Fibroblast of pulmonary artery (primary cell): ENCODE measurements at regions not wholly inside any gene's neighbourhood (a gene's known extent, or its start where the extent isn't known, plus 50 kb on each side); places are given as distances from the start of the nearest gene placed in this dataset.

ENCODE experiments used
- DNase-seq: peaks from one replicate; pipeline ENCODE4 v3.0.0-alpha.2; 2010; ENCODE audit warnings: low read depth
- H3K4me3 ChIP-seq: replicated peaks from 2 replicates; pipeline ENCODE4 v1.5.1; 2011; ENCODE audit warnings: low read depth, mild to moderate bottlenecking, control low read depth, low read length, moderate library complexity
- CTCF ChIP-seq: IDR thresholded peaks from 2 replicates; pipeline ENCODE4 v1.5.1; 2011; ENCODE audit warnings: mild to moderate bottlenecking, control low read depth, low read length, inconsistent platforms; ENCODE audit errors: missing control alignments

- H3K4me3 ChIP-seq = no peak overlapping the region
- no peak for TF ChIP-seq CTCF
- no peak for DNase-seq
Measured at GRCh38 chr4:57331959-57332358, 221.8 kb upstream of the IGFBP7 start.

GRCh38 chr4:57329279-57329678, 219.1 kb upstream of the IGFBP7 start:
- no peak for TF ChIP-seq CTCF
- no peak for DNase-seq
- no peak overlapping the region for H3K4me3 ChIP-seq

- no peak for TF ChIP-seq CTCF
- no peak overlapping the region for H3K4me3 ChIP-seq
Measured at GRCh38 chr4:57324673-57325307, 214.6 kb upstream of the IGFBP7 start.

GRCh38 chr4:57320849-57321248, 210.7 kb upstream of the IGFBP7 start:
- DNase-seq = no peak
- TF ChIP-seq CTCF = no peak
- H3K4me3 ChIP-seq = no peak overlapping the region

More at GRCh38 chr4:57324673-57325307, 214.6 kb upstream of the IGFBP7 start:
- no peak for DNase-seq

GRCh38 chr4:57320217-57320616, 210.0 kb upstream of the IGFBP7 start:
- no peak overlapping the region for H3K4me3 ChIP-seq
- TF ChIP-seq CTCF = no peak
- DNase-seq = no peak

GRCh38 chr4:57318703-57319102, 208.5 kb upstream of the IGFBP7 start:
- DNase-seq = no peak
- no peak overlapping the region for H3K4me3 ChIP-seq
- no peak for TF ChIP-seq CTCF

- TF ChIP-seq CTCF = no peak
- DNase-seq = no peak
- H3K4me3 ChIP-seq = no peak overlapping the region
Measured at GRCh38 chr4:57314636-57315035, 204.5 kb upstream of the IGFBP7 start.
